Fibroblast of peridontal ligament (primary cell): ENCODE measurements at regions not wholly inside any gene's neighbourhood (a gene's known extent, or its start where the extent isn't known, plus 50 kb on each side); places are given as distances from the start of the nearest gene placed in this dataset.
"Not testable (repeated sequence)": the region's sequence is repeated elsewhere in the genome, so short reads cannot be mapped to it uniquely, and the experiment has no call there.

Experiments used
- DNase-seq: peaks from one replicate; pipeline ENCODE4 v3.0.0-alpha.2; 2010; ENCODE audit errors: extremely low read depth

DNA sequence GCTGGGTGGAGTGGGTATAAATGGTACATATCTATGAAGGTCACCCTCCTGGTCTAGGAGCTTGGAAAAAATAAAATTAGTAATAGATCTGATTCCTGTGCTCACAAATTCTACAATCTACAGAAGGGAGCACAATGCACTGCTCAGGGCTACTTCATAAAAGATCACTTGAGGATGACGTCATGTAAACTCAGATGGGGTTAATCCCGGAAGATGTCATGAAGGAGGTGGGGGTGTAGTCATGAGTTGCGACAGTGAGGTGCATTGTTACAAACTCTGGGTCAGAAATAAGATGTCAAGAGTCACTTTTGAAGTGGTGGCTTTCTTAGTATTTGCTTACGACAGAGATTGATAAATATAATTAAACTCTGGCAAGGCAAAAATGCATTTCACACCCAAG lies 68.2 kb downstream of the LHX9 start:
- DNase-seq, result no peak

DNA sequence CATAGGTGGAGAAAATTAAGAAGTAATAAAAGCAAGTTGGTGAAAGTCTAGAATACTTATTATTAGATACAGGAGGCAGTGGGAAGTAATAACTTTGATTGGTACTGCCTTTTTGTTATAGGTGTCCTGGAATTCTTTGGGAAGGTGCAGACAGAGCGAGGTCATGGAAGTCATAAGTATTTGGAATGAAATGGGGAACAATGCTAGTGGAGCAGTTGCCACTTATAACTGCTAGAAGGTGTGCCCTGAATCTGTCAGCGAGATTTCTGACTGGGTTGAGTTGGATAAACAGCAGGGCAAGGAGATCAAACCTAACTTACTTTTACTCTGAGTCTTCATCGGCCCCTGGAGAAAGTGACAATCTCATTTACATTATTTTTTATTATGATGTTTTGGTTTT lies 69.6 kb downstream of the LHX9 start:
- no peak for DNase-seq

- no peak for DNase-seq
These were observed 70.1 kb downstream of the LHX9 start for GRCh38 chr1:197987294-197987693.

- not testable (repeated sequence) for DNase-seq
These were observed 71.4 kb downstream of the LHX9 start for GRCh38 chr1:197988581-197988980.

DNA sequence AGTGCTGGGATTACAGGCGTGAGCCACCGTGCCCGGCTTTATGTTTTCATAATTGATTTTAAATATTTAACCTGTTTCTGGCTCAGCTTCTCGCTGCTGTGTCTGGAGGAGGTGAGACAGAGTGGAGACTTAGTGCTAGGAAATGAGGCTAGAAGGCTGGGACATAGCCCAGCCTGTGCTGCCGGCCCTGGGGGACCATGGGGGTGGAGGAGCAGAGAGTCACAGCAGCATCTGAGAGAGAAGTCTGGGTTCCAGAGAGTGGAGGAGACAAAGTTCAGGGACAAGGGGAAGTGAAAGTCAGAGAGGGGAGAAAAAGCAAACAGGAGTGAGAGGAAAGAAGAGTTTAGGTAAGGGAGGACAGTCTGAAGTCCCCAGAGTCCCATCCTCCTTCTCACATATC lies 71.9 kb downstream of the LHX9 start:
- no peak for DNase-seq

GRCh38 chr1:197991594-197991993 lies 74.4 kb downstream of the LHX9 start:
- no peak for DNase-seq

- no peak for DNase-seq
These were observed 77.8 kb downstream of the LHX9 start for GRCh38 chr1:197994907-197995407.

DNA sequence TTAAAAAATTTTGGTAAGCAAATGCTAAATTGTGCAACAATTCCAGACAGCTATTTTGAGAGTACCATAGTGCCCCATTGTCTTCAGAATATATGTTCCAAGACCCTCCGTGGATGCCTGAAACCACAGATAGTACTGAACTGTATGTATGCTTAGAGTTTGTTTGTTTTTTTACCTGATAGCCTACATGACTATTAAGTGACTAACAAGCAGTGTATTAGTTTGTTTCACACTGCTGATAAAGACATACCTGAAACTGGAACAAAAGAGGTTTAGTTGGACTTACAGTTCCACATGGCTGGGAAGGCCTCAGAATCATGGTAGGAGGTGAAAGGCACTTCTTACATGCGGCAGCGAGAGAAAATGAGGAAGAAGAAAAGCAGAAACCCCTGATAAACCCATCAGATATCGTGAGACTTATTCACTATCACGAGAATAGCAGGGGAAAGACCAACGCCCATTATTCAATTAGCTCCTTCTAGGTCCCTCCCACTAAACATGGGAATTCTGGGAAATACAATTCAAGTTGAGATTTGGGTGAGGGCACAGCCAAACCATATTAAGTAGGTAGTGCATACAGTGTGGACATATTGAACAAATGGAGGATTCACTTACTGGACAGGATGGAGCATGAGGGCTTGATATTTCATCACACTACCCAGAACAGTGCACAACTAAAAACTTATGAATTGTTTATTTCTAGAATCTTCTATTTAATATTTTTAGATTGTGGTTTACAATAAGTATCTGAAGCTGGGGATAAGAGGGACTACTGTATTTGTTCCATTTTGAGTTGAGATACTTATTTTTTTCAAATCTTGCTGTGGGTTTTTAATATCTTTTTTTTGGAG lies 78.5 kb downstream of the LHX9 start:
- no peak for DNase-seq

GRCh38 chr1:197996259-197996512 lies 79.0 kb downstream of the LHX9 start:
- DNase-seq, result not testable (repeated sequence)

- DNase-seq, result no peak
These were observed 80.9 kb downstream of the LHX9 start for GRCh38 chr1:197998110-197998509.

GRCh38 chr1:198001776-198002408 lies 84.7 kb downstream of the LHX9 start:
- DNase-seq, result peak; percentile 41

- no peak for DNase-seq
These were observed 86.3 kb downstream of the LHX9 start for GRCh38 chr1:198003468-198003867.

DNA sequence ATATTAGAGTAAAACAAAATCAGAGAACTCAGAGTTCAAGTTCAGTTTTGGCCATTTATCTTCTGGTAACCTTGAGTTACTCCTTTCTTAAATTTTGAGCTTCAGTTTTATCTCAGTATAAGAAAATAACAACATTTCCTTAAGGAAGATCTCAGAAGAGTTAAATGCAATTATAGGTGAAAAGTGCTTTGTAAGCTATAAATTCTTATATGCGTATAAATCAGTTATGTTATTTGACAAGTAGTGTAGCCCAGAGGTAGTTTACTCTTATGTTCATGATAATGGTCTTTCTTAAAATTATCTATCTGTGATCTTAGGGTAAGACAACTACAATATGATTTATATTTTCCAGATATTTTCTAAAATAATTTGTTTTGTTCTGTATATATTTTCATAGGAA lies 89.8 kb downstream of the LHX9 start:
- DNase-seq, result no peak

DNA sequence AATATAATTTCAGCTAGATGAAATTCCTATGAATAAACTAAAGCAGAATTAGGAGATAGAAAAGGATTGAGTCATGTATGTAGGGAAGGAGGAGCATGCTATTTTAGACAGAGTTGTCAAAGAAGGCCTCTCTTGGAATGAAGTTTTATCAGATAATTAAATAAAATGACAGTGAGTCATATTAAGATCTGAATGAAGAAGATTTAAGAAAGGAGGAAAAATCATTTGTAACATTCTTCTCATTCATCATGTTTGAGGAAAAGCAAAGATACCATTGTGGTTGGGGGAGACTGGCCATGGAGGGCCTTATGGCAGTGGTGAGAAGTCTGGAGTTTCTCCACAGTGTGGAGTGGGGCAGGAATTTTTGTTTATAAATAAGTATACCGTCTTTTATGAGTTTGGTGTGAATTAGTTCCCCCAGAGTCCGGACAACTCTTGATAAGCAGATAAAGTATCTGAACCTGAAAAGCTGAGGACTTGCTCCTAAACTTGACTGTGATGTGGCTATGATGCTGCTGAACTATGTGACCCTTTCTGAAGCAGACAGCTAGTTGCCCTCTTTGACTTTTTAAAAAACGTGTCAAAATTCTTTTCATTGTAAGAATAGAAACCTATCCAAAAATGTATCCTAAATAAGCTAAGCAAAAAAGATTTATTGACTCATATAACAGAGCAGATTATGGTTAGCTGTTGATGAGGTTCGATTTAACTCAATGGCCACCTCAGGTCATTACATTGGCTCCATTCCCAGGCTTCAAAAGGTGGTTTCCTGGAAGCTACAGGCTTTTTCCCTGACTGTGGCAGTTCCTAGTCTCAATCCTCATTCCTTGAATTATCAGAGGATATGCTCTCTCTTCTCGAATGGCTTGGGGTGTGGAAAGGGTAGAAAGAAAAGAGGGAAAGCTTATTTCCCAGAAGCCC lies 90.8 kb downstream of the LHX9 start:
- DNase-seq, result no peak

DNA sequence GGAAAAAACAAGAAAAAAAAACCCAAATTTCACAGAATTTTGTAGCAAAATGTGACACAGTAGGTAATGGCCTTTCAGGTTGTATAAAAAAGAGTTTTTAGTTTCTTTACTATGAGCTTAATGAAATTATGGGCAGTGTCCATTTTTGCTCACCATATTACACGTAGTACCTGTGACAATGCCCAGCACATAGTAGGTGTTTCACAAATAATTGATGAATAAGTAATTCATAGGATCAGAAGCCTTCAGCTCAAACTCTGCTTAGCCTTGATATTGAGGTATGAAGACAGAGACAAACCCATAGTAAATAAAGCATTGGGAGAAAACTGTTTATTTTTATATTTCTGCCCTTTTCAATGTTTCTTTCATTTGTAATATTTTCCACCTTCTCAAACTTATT lies 97.2 kb downstream of the LHX9 start:
- no peak for DNase-seq

- no peak for DNase-seq
These were observed 98.1 kb downstream of the LHX9 start for GRCh38 chr1:198015309-198015708.

DNA sequence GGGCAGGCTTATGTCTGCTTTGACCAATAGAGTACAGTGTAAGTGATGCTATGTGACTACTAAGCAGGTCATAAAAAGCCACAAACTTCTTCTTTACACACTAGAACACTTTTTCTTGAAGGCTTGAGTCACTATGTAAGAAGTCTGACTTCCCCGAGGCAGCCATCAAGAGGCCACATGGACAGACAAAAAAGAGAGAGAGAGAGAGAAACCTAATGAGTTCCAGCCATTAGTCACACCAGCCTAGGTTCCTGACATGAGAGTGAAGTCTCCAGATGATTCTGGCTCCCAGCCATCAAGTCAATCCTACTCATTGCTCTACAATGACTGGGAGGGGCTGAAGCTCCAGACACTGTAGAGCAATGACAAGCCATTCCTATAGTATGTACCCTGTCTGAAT lies 101.4 kb downstream of the LHX9 start:
- peak; percentile 67 for DNase-seq

- DNase-seq, result no peak
These were observed 102.0 kb downstream of the LHX9 start for GRCh38 chr1:198019126-198019525.

GRCh38 chr1:198024336-198024735 lies 107.2 kb downstream of the LHX9 start:
- DNase-seq, result no peak

DNA sequence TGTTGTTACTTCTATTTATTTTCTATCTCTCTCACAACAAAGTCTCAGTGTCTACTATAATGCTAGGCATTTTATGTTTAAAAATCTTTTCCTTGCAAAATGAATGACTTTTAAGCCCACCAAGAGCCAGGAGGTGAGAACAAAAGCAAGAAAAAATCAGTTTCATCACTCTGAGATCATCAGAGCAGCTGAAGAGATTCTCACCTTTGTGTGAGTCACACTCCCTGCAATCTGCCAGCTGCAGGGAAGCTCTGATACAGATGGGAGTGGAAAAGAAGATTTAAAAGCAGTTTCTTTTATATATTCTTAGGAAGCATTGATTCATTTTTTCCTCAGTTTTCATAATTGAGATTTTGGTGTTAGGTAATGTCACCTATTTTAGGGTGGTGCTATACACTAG lies 107.6 kb downstream of the LHX9 start:
- DNase-seq, result no peak

DNA sequence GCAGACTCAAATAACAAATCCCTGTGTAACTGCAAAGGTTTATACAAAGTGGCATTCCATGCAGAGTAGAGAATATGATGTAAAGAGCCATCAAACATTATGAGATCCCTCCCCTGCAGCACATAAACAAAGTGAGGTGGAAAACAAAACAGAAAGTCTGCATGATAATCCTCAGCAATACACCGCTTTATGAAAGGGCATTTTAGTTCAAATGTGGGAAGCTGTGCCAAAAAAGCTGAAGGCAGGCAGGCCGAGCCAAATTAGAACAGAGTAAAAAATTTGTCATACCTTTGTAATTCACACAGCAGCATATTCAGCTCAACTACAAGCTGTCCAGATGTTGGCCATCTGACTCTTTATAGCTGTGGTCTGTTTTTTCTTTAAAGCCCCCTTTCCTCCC lies 113.5 kb downstream of the LHX9 start:
- peak; percentile 39 for DNase-seq

GRCh38 chr1:198031086-198031485 lies 113.9 kb downstream of the LHX9 start:
- DNase-seq, result no peak
